HepG2 (cell line): ENCODE measurements at regions not wholly inside any gene's neighbourhood (a gene's known extent, or its start where the extent isn't known, plus 50 kb on each side); places are given as distances from the start of the nearest gene placed in this dataset.

Experiments
- ARNT ChIP-seq: fragments of 450-650 bp; IDR thresholded peaks from 2 replicates; pipeline ENCODE4 v1.6.1; 2017
- BHLHE40 ChIP-seq: IDR thresholded peaks from 2 replicates; pipeline ENCODE4 v1.6.1; 2011; ENCODE audit warnings: low read length, improper control_type of control experiment
- CTCF ChIP-seq: sonication (generic); formaldehyde crosslinking; IDR thresholded peaks from 2 replicates; pipeline ENCODE4 v1.5.0; 2020; ENCODE audit warnings: mild to moderate bottlenecking, missing genetic modification reagents, moderate library complexity
- ETV6 ChIP-seq: sonication (generic); formaldehyde crosslinking; conservative IDR thresholded peaks from 2 replicates; pipeline ENCODE4 v1.4.0; 2020; ENCODE audit warnings: missing genetic modification reagents
- FIP1L1 ChIP-seq: fragments of 200-400 bp; formaldehyde crosslinking; IDR thresholded peaks from 2 replicates; pipeline ENCODE4 v1.6.1; 2018; ENCODE audit warnings: low read depth, mild to moderate bottlenecking, low read length, moderate library complexity, borderline replicate concordance; ENCODE audit not compliant: insufficient read depth
- KDM4B ChIP-seq: sonication (generic); formaldehyde crosslinking; IDR thresholded peaks from 2 replicates; pipeline ENCODE4 v1.4.0; 2020; ENCODE audit warnings: missing genetic modification reagents
- MAZ ChIP-seq, 2 experiments: sonication (generic) in 1 of 2; formaldehyde crosslinking in 1 of 2; IDR thresholded peaks; 2 replicates each; pipeline versions ENCODE4 v1.5.0 to v1.6.1; 2012 to 2020; ENCODE audit warnings: low read depth in 2 of 2, mild to moderate bottlenecking in 2 of 2, borderline replicate concordance in 1 of 2, improper control_type of control experiment in 1 of 2, low read length in 1 of 2, missing genetic modification reagents in 1 of 2, moderate library complexity in 1 of 2
- MIER3 ChIP-seq: IDR thresholded peaks from 2 replicates; pipeline ENCODE4 v1.6.1; 2016; ENCODE audit warnings: missing compliant biosample characterization, borderline replicate concordance
- SMC3 ChIP-seq: IDR thresholded peaks from 2 replicates; pipeline ENCODE4 v1.6.1; 2011; ENCODE audit warnings: low read length, improper control_type of control experiment
- ZBTB40 ChIP-seq, 2 experiments: fragments of 450-650 bp in 1 of 2; sonication (generic) in 1 of 2; formaldehyde crosslinking in 1 of 2; IDR thresholded peaks; 2 replicates each; pipeline versions ENCODE4 v1.6.1 to v1.8.0; 2016 to 2022; ENCODE audit warnings: antibody characterized with exemption in 1 of 2, mild to moderate bottlenecking in 1 of 2, missing genetic modification reagents in 1 of 2
- ZNF510 ChIP-seq: sonication (generic); formaldehyde crosslinking; IDR thresholded peaks from 2 replicates; pipeline ENCODE4 v1.4.0; 2020; ENCODE audit warnings: low read depth, mild to moderate bottlenecking, missing genetic modification reagents
- ZNF543 ChIP-seq: sonication (generic); formaldehyde crosslinking; IDR thresholded peaks from 2 replicates; pipeline ENCODE4 v1.4.0; 2020; ENCODE audit warnings: mild to moderate bottlenecking, missing genetic modification reagents
- ZNF558 ChIP-seq: sonication (generic); formaldehyde crosslinking; IDR thresholded peaks from 2 replicates; pipeline ENCODE4 v1.9.0; 2022; ENCODE audit warnings: mild to moderate bottlenecking, missing genetic modification reagents, borderline replicate concordance

GRCh38 chr6:80463197-80463596 is 356.7 kb downstream of the BCKDHB start:
- TF ChIP-seq MAZ (IDR thresholded peaks at IDR 0.05; ENCODE audit: borderline replicate concordance, low read depth, low read length) (no peak), MAZ (CRISPR knock-in tag; IDR thresholded peaks at IDR 0.05; ENCODE audit: low read depth) (no peak), ZNF510 (CRISPR knock-in tag) (no peak), ZNF543 (CRISPR knock-in tag) (no peak), CTCF (CRISPR knock-in tag) (no peak), ARNT (no peak), SMC3 (no peak), BHLHE40 (no peak), ZNF558 (no peak), KDM4B (CRISPR knock-in tag) (no peak), ZBTB40 (IDR thresholded peaks at IDR 0.05) (no peak), ZBTB40 (CRISPR knock-in tag; IDR thresholded peaks at IDR 0.05) (no peak), ETV6 (no peak), FIP1L1 (no peak), MIER3 (CRISPR knock-in tag) (no peak)
